ENCODE measurements at regions not wholly inside any gene's neighbourhood (a gene's known extent, or its start where the extent isn't known, plus 50 kb on each side); places are given as distances from the start of the nearest gene placed in this dataset.
A peak's percentile ranks its signal among the peaks of the same experiment; 100 is the strongest.

DNA sequence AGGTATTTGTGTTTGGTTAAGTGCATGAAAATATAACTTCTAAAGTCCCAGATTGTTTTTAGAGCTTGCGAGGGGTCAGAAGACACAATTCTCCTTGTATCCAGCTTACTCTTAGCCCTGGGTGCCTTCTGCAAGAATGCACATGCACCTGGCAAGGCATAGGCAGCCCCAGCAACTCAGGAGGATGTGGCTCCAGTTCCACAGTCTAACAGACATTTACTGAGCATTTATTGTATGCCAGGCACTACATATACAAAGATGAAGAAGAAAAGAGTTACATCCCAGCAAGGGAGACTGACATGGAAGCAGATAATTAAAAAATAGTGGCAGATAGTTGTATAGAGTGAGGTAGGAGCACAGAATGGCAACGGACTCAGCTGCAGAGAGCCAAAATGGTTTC lies 101.1 kb upstream of the FRY start:
- DNase-seq = no peak
- intact Hi-C loops (cut with DNase I, micrococcal nuclease) = no loop called here
- no peak for ATAC-seq
- peaks cover 16% of the 10 kb centered on the region for H3K4me1 ChIP-seq (ENCODE audit: low read depth)
- TF ChIP-seq, protein P1, sequence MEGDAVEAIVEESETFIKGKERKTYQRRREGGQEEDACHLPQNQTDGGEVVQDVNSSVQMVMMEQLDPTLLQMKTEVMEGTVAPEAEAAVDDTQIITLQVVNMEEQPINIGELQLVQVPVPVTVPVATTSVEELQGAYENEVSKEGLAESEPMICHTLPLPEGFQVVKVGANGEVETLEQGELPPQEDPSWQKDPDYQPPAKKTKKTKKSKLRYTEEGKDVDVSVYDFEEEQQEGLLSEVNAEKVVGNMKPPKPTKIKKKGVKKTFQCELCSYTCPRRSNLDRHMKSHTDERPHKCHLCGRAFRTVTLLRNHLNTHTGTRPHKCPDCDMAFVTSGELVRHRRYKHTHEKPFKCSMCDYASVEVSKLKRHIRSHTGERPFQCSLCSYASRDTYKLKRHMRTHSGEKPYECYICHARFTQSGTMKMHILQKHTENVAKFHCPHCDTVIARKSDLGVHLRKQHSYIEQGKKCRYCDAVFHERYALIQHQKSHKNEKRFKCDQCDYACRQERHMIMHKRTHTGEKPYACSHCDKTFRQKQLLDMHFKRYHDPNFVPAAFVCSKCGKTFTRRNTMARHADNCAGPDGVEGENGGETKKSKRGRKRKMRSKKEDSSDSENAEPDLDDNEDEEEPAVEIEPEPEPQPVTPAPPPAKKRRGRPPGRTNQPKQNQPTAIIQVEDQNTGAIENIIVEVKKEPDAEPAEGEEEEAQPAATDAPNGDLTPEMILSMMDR (IDR thresholded peaks at IDR 0.05) = no peak
- H3K9me3 ChIP-seq = no peaks in the 10 kb centered on the region
- no peak overlapping the region for H3K4me3 ChIP-seq
- no peaks in the 10 kb centered on the region for H3K36me3 ChIP-seq (ENCODE audit: low read depth)

DNA sequence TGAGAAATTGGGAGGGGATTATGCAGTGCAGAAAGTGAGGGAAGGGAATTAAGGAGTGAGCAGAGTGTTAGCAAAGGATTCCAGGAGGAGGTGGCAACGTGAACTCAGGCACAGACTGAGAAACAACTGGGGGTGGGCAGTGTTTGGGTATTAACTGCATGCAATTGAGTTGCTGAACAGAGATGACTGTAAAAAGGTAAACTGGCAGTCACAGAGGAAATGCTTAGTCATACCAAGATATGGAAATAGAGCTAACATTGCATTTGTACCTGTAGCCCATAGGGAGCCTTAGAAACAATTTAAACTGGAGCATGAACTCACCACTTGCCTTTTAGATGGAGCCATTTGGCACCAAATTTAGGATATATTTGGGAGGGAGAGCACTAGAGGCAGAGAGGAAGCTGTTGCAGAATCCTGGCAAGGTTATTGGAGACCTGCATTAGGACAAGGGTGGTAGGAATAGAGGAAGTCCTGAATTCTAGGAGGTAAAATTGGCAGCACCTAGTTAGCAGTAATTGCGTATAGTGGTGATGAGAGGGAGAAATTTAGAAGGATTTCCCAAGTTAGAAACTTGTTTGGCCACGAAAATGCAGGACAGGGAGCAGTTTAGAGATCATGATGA lies 100.6 kb upstream of the FRY start:
- Histone ChIP-seq H3K4me3 (no peak overlapping the region), H3K36me3 (ENCODE audit: low read depth) (no peaks in the 10 kb centered on the region), H3K4me1 (ENCODE audit: low read depth) (peaks cover 16% of the 10 kb centered on the region), H3K9me3 (no peaks in the 10 kb centered on the region)
- ATAC-seq (peak; percentile 55), DNase-seq (no peak)
- TF ChIP-seq, protein P1 (IDR thresholded peaks at IDR 0.05) = no peak
- intact Hi-C loops (cut with DNase I, micrococcal nuclease) = no loop called here

DNA sequence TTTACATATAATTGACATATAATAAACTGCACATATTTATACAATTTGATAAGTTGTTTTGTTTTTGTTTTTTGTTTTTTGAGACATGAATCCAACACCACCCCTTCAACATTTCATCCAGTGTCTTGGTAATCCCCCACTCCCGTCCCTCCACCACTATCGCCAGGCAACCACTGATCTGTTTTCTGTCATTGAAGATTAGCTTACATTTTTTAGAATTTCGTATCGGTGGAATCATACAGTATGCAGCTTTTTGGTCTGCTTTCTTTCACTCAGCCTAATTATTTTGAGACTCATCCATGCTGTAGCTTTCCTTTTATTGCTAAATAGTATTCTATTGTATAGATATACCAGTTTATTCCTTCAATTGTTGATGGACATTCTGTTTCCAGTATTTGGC lies 94.1 kb upstream of the FRY start:
- DNase-seq = no peak
- no peak overlapping the region for H3K4me3 ChIP-seq
- no peaks in the 10 kb centered on the region for H3K36me3 ChIP-seq (ENCODE audit: low read depth)
- TF ChIP-seq, protein P1 (IDR thresholded peaks at IDR 0.05) = no peak
- no peaks in the 10 kb centered on the region for H3K4me1 ChIP-seq (ENCODE audit: low read depth)
- no peaks in the 10 kb centered on the region for H3K9me3 ChIP-seq
- no peak for ATAC-seq
- intact Hi-C loops (cut with DNase I, micrococcal nuclease) = no loop called here

DNA sequence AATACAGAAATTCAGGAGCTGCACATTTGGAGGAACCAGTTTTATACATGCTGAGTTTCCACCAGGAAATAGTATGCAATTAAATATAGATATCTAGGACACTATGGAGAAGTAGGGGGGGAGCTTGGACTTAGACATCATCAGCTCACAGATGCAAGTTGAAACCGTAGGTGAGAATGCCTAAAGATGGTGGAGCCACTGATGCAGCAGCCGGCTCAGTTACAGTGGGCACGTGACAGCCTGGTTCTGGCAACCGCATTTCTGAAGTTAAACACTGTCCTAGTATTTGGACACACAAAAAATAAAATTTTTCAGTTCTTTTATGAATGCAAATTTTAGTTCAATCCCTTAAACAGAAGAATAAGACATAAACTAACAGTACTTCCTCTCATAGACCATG lies 91.5 kb upstream of the FRY start:
- ATAC-seq (no peak), DNase-seq (no peak)
- Histone ChIP-seq H3K36me3 (ENCODE audit: low read depth) (no peaks in the 10 kb centered on the region), H3K9me3 (no peaks in the 10 kb centered on the region), H3K4me3 (no peak overlapping the region), H3K4me1 (ENCODE audit: low read depth) (no peaks in the 10 kb centered on the region)
- TF ChIP-seq, protein P1 (IDR thresholded peaks at IDR 0.05) = no peak
- intact Hi-C loops (cut with DNase I, micrococcal nuclease) = no loop called here

DNA sequence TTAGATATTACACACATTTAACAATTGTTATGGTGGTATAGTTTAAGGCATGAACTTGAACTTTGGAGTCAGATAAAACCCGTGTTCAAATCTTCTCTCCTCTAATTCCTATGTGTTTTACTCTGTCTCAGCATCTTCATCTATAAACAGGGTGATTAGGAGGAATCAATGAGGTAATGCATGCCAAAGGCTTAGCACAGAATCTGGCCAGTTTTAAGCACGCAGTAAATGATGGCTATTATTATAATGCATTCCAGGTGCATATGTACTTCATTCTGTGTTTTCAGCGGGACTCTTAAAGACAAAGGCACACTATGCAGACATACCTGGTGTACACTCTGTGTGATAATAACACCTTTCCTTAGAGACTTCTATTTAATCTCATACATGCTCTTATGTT lies 88.0 kb upstream of the FRY start:
- intact Hi-C loops (cut with DNase I, micrococcal nuclease) = no loop called here
- Histone ChIP-seq H3K4me3 (no peak overlapping the region), H3K36me3 (ENCODE audit: low read depth) (no peaks in the 10 kb centered on the region), H3K9me3 (no peaks in the 10 kb centered on the region), H3K4me1 (ENCODE audit: low read depth) (no peaks in the 10 kb centered on the region)
- ATAC-seq (no peak), DNase-seq (no peak)
- TF ChIP-seq, protein P1 (IDR thresholded peaks at IDR 0.05) = no peak

Data from mucosa of descending colon (tissue), 3 donors.